SU-DHL-6 (cell line): ENCODE measurements at regions not wholly inside any gene's neighbourhood (a gene's known extent, or its start where the extent isn't known, plus 50 kb on each side); places are given as distances from the start of the nearest gene placed in this dataset.

Experiments
- H2AFZ ChIP-seq: fragments of 200-600 bp; sonication (generic); 2 replicates; pipeline ENCODE4 v1.6.1; 2014; ENCODE audit warnings: low read depth, mild to moderate bottlenecking, moderate library complexity, mixed read lengths, antibody characterized with exemption, low read length; ENCODE audit not compliant: severe bottlenecking
- H3F3A ChIP-seq: fragments of 200-600 bp; shearing (Covaris generic); 2 replicates; pipeline ENCODE4 v1.6.0; 2016; ENCODE audit warnings: antibody characterized with exemption, mild to moderate bottlenecking; ENCODE audit not compliant: insufficient read depth
- H3K27ac ChIP-seq: fragments of 200-600 bp; sonication (generic); 2 replicates; pipeline ENCODE4 v1.5.1; 2016; ENCODE audit warnings: low read depth, mild to moderate bottlenecking, low read length, moderate library complexity, mixed read lengths
- H3K27me3 ChIP-seq: fragments of 200-600 bp; sonication (generic), shearing (Covaris generic); 2 replicates; pipeline ENCODE4 v1.6.0; 2014; ENCODE audit warnings: mild to moderate bottlenecking, low read length
- H3K36me3 ChIP-seq: fragments of 200-600 bp; sonication (generic); 2 replicates; pipeline ENCODE4 v1.6.1; 2014; ENCODE audit warnings: mild to moderate bottlenecking, low read length, mixed read lengths
- H3K4me2 ChIP-seq: fragments of 300-600, 200-600 bp; shearing (Covaris generic), sonication (generic); 2 replicates; pipeline ENCODE4 v1.6.0; 2014; ENCODE audit warnings: low read length, low read depth, mild to moderate bottlenecking; ENCODE audit not compliant: poor library complexity, severe bottlenecking
- H3K4me3 ChIP-seq: fragments of 200-600 bp; sonication (generic); 2 replicates; pipeline ENCODE4 v1.5.1; 2014; ENCODE audit warnings: antibody characterized with exemption, low read length, mild to moderate bottlenecking, mixed read lengths; ENCODE audit not compliant: insufficient read depth, poor library complexity, severe bottlenecking
- H3K79me2 ChIP-seq: fragments of 200-600 bp; sonication (generic); 2 replicates; pipeline ENCODE4 v1.6.1; 2014; ENCODE audit warnings: mild to moderate bottlenecking, low read length, moderate library complexity; ENCODE audit not compliant: insufficient read depth
- H3K9ac ChIP-seq: fragments of 200-600 bp; sonication (generic); 2 replicates; pipeline ENCODE4 v1.7.0; 2014; ENCODE audit warnings: mild to moderate bottlenecking, low read length
- H3K9me2 ChIP-seq: fragments of 200-600 bp; sonication (generic); replicated peaks from 2 replicates; pipeline ENCODE4 v1.6.1; 2014; ENCODE audit warnings: low read length; ENCODE audit not compliant: insufficient read depth
- H3K9me3 ChIP-seq: fragments of 200-600 bp; sonication (generic); 2 replicates; pipeline ENCODE4 v1.6.1; 2014; ENCODE audit warnings: low read length, mixed read lengths; ENCODE audit not compliant: insufficient read depth
- H4K20me1 ChIP-seq: fragments of 200-600 bp; sonication (generic); 2 replicates; pipeline ENCODE4 v1.6.1; 2014; ENCODE audit warnings: low read depth, mild to moderate bottlenecking, antibody characterized with exemption, low read length, moderate library complexity, mixed read lengths
- EZH2phosphoT487 ChIP-seq: fragments of 200-600 bp; sonication (generic), shearing (Covaris generic); conservative IDR thresholded peaks from 2 replicates; pipeline ENCODE4 v1.6.1; 2018; ENCODE audit warnings: mild to moderate bottlenecking, antibody characterized with exemption, low read length, moderate library complexity, mixed read lengths
- TF ChIP-seq, protein P1 (sequence below): fragments of 200-600 bp; sonication (generic); IDR thresholded peaks from one replicate; pipeline ENCODE4 v1.5.1; 2017; ENCODE audit warnings: antibody characterized with exemption, mild to moderate bottlenecking, low read length, moderate library complexity; ENCODE audit not compliant: insufficient read depth, poor library complexity, severe bottlenecking

DNA sequence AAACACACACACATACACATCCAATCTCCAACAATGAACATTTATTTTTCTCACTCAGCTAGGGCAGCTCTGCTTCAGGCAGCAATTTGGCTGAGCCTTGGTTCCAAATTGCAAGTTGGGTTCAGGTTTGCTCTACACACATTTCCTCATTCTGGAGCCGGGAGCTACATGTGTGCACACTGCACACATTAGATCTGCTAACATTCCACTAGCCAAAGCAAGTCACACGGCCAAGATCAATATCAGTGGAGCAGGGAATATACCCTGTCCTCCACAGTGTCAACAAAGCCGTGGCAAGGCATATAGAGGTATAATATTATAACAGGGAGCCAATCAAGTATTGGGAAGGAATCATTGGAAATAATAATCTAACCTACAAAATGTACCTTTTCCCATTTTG lies 57.5 kb upstream of the PPP1R3C start:
- no peak overlapping the region for H2AFZ ChIP-seq
- no peak for TF ChIP-seq EZH2phosphoT487
- TF ChIP-seq, protein P1, sequence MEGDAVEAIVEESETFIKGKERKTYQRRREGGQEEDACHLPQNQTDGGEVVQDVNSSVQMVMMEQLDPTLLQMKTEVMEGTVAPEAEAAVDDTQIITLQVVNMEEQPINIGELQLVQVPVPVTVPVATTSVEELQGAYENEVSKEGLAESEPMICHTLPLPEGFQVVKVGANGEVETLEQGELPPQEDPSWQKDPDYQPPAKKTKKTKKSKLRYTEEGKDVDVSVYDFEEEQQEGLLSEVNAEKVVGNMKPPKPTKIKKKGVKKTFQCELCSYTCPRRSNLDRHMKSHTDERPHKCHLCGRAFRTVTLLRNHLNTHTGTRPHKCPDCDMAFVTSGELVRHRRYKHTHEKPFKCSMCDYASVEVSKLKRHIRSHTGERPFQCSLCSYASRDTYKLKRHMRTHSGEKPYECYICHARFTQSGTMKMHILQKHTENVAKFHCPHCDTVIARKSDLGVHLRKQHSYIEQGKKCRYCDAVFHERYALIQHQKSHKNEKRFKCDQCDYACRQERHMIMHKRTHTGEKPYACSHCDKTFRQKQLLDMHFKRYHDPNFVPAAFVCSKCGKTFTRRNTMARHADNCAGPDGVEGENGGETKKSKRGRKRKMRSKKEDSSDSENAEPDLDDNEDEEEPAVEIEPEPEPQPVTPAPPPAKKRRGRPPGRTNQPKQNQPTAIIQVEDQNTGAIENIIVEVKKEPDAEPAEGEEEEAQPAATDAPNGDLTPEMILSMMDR, result no peak

DNA sequence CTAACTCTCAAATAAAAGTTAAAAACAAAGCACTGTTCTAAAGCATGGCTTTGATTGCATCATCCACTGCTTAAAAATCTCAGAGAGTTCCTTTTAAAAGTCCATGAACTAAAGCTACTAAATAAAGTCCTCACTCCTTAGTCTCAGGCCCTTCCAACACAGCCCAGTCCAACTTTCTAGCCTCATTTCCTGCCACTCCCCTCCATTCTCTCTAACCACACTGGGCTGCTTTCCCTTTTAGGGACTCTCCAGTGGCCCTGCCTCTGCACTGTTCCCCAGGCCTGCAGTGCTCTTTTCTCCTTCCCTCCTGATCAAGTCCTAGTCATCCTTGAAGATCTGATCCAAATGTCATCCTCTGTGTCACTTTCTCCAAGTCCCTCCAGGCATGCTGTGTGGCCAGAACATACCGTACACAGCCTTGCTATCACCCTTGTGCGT lies 56.9 kb upstream of the PPP1R3C start:
- H2AFZ ChIP-seq, result no peak overlapping the region
- no peaks in the 10 kb centered on the region for H3K79me2 ChIP-seq

More for the DNA sequence above, 57.5 kb upstream of the PPP1R3C start:
- H3K36me3 ChIP-seq, result no peaks in the 10 kb centered on the region
- H3K79me2 ChIP-seq, result no peaks in the 10 kb centered on the region
- no peak overlapping the region for H3K4me3 ChIP-seq
- H3F3A ChIP-seq, result no peaks in the 10 kb centered on the region
- H3K9ac ChIP-seq, result no peak overlapping the region
- no peaks in the 10 kb centered on the region for H3K9me2 ChIP-seq
- no peaks in the 10 kb centered on the region for H4K20me1 ChIP-seq
- no peak overlapping the region for H3K4me2 ChIP-seq
- H3K27me3 ChIP-seq, result no peaks in the 10 kb centered on the region
- no peak overlapping the region for H3K27ac ChIP-seq
- no peaks in the 10 kb centered on the region for H3K9me3 ChIP-seq

DNA sequence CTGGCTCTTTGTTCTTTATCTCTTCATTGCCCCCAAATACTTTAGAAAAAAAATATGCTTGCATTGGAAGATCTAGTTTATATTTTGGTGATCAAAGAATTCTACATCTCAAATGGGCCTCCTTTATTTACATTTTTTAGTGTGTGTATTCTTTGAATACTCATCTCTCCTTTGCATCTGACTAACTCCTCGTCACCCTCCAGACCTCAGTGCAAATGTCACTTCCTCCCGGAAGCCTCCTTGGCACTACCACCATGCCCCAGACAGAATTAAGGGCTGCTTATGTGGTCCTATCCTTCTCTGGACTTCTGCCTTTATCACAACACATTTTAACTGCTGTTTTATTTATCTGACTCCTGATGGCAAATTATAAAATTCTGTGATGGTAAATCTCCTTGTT lies 52.0 kb upstream of the PPP1R3C start:
- H3K9me3 ChIP-seq, result no peaks in the 10 kb centered on the region
- H3K9ac ChIP-seq, result no peak overlapping the region
- H3K79me2 ChIP-seq, result no peaks in the 10 kb centered on the region
- no peak overlapping the region for H2AFZ ChIP-seq
- H3K9me2 ChIP-seq, result no peaks in the 10 kb centered on the region
- no peak overlapping the region for H3K4me3 ChIP-seq
- no peaks in the 10 kb centered on the region for H4K20me1 ChIP-seq
- H3K4me2 ChIP-seq, result no peak overlapping the region
- TF ChIP-seq, protein P1, result no peak
- TF ChIP-seq EZH2phosphoT487, result no peak
- no peaks in the 10 kb centered on the region for H3K36me3 ChIP-seq
- no peaks in the 10 kb centered on the region for H3K27me3 ChIP-seq
- H3F3A ChIP-seq, result no peaks in the 10 kb centered on the region
- H3K27ac ChIP-seq, result no peak overlapping the region

More for the DNA sequence above, 56.9 kb upstream of the PPP1R3C start:
- no peak overlapping the region for H3K9ac ChIP-seq
- no peaks in the 10 kb centered on the region for H3F3A ChIP-seq
- no peaks in the 10 kb centered on the region for H3K9me2 ChIP-seq
- H4K20me1 ChIP-seq, result no peaks in the 10 kb centered on the region
- no peak overlapping the region for H3K27ac ChIP-seq
- no peak overlapping the region for H3K4me3 ChIP-seq
- no peak overlapping the region for H3K4me2 ChIP-seq
- TF ChIP-seq EZH2phosphoT487, result no peak
- TF ChIP-seq, protein P1, result no peak
- H3K9me3 ChIP-seq, result no peaks in the 10 kb centered on the region
- no peaks in the 10 kb centered on the region for H3K36me3 ChIP-seq
- H3K27me3 ChIP-seq, result no peaks in the 10 kb centered on the region

DNA sequence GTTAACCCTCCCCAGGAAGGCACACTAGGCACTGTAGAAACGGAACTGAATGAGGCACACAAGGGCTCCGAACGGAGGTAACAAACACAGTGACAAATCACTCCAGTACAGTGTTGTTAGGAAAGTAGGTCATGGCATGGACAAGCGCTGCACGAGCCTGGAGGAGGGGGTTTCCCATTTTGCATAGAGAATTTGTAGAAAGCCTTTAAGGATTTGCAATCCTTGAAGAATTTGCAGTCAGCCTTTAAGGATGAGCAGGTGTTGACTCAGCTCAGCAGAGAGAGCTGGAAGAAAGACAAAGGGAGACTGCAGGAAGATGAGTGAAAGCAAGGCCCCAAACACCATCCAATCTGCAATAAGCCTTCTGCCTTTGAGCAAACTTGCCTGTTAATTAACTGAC lies 51.1 kb upstream of the PPP1R3C start:
- no peaks in the 10 kb centered on the region for H4K20me1 ChIP-seq
- no peaks in the 10 kb centered on the region for H3F3A ChIP-seq
- H3K9me2 ChIP-seq, result no peaks in the 10 kb centered on the region
- no peaks in the 10 kb centered on the region for H3K9me3 ChIP-seq
- H3K4me3 ChIP-seq, result no peak overlapping the region
- TF ChIP-seq EZH2phosphoT487, result no peak
- TF ChIP-seq, protein P1, result no peak
- H2AFZ ChIP-seq, result no peak overlapping the region
- no peak overlapping the region for H3K4me2 ChIP-seq
- no peaks in the 10 kb centered on the region for H3K36me3 ChIP-seq
- H3K27me3 ChIP-seq, result no peaks in the 10 kb centered on the region
- H3K9ac ChIP-seq, result no peak overlapping the region
- H3K79me2 ChIP-seq, result no peaks in the 10 kb centered on the region
- no peak overlapping the region for H3K27ac ChIP-seq
